ENCODE measurements at regions not wholly inside any gene's neighbourhood (a gene's known extent, or its start where the extent isn't known, plus 50 kb on each side); places are given as distances from the start of the nearest gene placed in this dataset.

- DNase-seq (ENCODE audit: low spot score), result no peak
These were observed 567.4 kb upstream of the PTCHD4 start for GRCh38 chr6:48678390-48678789.

GRCh38 chr6:48671505-48671904 lies 560.5 kb upstream of the PTCHD4 start:
- Mint-ChIP-seq H3K27ac (ENCODE audit: unreplicated experiment) (no peak overlapping the region), H3K27me3 (ENCODE audit: unreplicated experiment) (no peaks in the 10 kb centered on the region), H3K4me3 (ENCODE audit: unreplicated experiment) (no peak overlapping the region), H3K36me3 (ENCODE audit: low read depth, unreplicated experiment) (no peaks in the 10 kb centered on the region), H3K4me1 (ENCODE audit: unreplicated experiment) (no peaks in the 10 kb centered on the region), H3K9me3 (ENCODE audit: unreplicated experiment) (no peaks in the 10 kb centered on the region)
- DNase-seq (ENCODE audit: low spot score), result no peak
- TF ChIP-seq CTCF (IDR thresholded peaks at IDR 0.05; ENCODE audit: unreplicated experiment), result no peak

More at GRCh38 chr6:48678390-48678789, 567.4 kb upstream of the PTCHD4 start:
- no peak overlapping the region for H3K27ac Mint-ChIP-seq (ENCODE audit: unreplicated experiment)
- no peaks in the 10 kb centered on the region for H3K4me1 Mint-ChIP-seq (ENCODE audit: unreplicated experiment)
- H3K36me3 Mint-ChIP-seq (ENCODE audit: low read depth, unreplicated experiment), result no peaks in the 10 kb centered on the region
- no peaks in the 10 kb centered on the region for H3K27me3 Mint-ChIP-seq (ENCODE audit: unreplicated experiment)
- no peak overlapping the region for H3K4me3 Mint-ChIP-seq (ENCODE audit: unreplicated experiment)
- no peak for TF ChIP-seq CTCF (IDR thresholded peaks at IDR 0.05; ENCODE audit: unreplicated experiment)
- no peaks in the 10 kb centered on the region for H3K9me3 Mint-ChIP-seq (ENCODE audit: unreplicated experiment)

- Mint-ChIP-seq H3K27me3 (ENCODE audit: unreplicated experiment) (no peaks in the 10 kb centered on the region), H3K4me1 (ENCODE audit: unreplicated experiment) (no peaks in the 10 kb centered on the region), H3K4me3 (ENCODE audit: unreplicated experiment) (no peak overlapping the region), H3K9me3 (ENCODE audit: unreplicated experiment) (no peaks in the 10 kb centered on the region), H3K27ac (ENCODE audit: unreplicated experiment) (no peak overlapping the region), H3K36me3 (ENCODE audit: low read depth, unreplicated experiment) (no peaks in the 10 kb centered on the region)
- no peak for DNase-seq (ENCODE audit: low spot score)
- TF ChIP-seq CTCF (IDR thresholded peaks at IDR 0.05; ENCODE audit: unreplicated experiment), result no peak
These were observed 559.5 kb upstream of the PTCHD4 start for GRCh38 chr6:48670546-48670945.

GRCh38 chr6:48667797-48668196 lies 556.8 kb upstream of the PTCHD4 start:
- no peaks in the 10 kb centered on the region for H3K4me1 Mint-ChIP-seq (ENCODE audit: unreplicated experiment)
- H3K9me3 Mint-ChIP-seq (ENCODE audit: unreplicated experiment), result no peaks in the 10 kb centered on the region
- H3K27ac Mint-ChIP-seq (ENCODE audit: unreplicated experiment), result no peak overlapping the region
- TF ChIP-seq CTCF (IDR thresholded peaks at IDR 0.05; ENCODE audit: unreplicated experiment), result no peak
- no peak overlapping the region for H3K4me3 Mint-ChIP-seq (ENCODE audit: unreplicated experiment)
- H3K27me3 Mint-ChIP-seq (ENCODE audit: unreplicated experiment), result no peaks in the 10 kb centered on the region
- H3K36me3 Mint-ChIP-seq (ENCODE audit: low read depth, unreplicated experiment), result no peaks in the 10 kb centered on the region
- DNase-seq (ENCODE audit: low spot score), result no peak

GRCh38 chr6:48664826-48665225 lies 553.8 kb upstream of the PTCHD4 start:
- DNase-seq (ENCODE audit: low spot score), result no peak
- H3K36me3 Mint-ChIP-seq (ENCODE audit: low read depth, unreplicated experiment), result no peaks in the 10 kb centered on the region
- H3K9me3 Mint-ChIP-seq (ENCODE audit: unreplicated experiment), result no peaks in the 10 kb centered on the region

More at GRCh38 chr6:48664826-48665225, 553.8 kb upstream of the PTCHD4 start:
- Mint-ChIP-seq H3K4me1 (ENCODE audit: unreplicated experiment) (no peaks in the 10 kb centered on the region), H3K27me3 (ENCODE audit: unreplicated experiment) (no peaks in the 10 kb centered on the region), H3K4me3 (ENCODE audit: unreplicated experiment) (no peak overlapping the region), H3K27ac (ENCODE audit: unreplicated experiment) (no peak overlapping the region)
- TF ChIP-seq CTCF (IDR thresholded peaks at IDR 0.05; ENCODE audit: unreplicated experiment), result no peak
